ENCODE measurements at regions not wholly inside any gene's neighbourhood (a gene's known extent, or its start where the extent isn't known, plus 50 kb on each side); places are given as distances from the start of the nearest gene placed in this dataset.
A peak's percentile ranks its signal among the peaks of the same experiment; 100 is the strongest.
"Not testable (repeated sequence)": the region's sequence is repeated elsewhere in the genome, so short reads cannot be mapped to it uniquely, and the experiment has no call there.

GRCh38 chr3:40695848-40696247 lies 171.1 kb downstream of the ZNF621 start:
- peaks cover 3 to 11% of the 10 kb centered on the region in 2 experiments; a peak in 3 of 5 replicates for H3K27me3 ChIP-seq (ENCODE audit: control insufficient read depth in 2 of 2, insufficient read depth in 2 of 2, low read length in 2 of 2)
- no peak overlapping the region for H3K27ac ChIP-seq (ENCODE audit: extremely low read depth, low read depth, low read length)
- no peaks in the 10 kb centered on the region for H4K20me1 ChIP-seq (replicated peaks; ENCODE audit: control insufficient read depth, insufficient read depth, low read length)
- 0% methylated on average over 2 of the region's 2 CpGs for WGBS (ENCODE audit: insufficient coverage, low coverage, missing lambda C conversion rate)
- H3K4me3 ChIP-seq, result no peak overlapping the region
- ChIA-PET POLR2A (interaction anchor here (0.6 kb wide), 1 partner anchor 247 kb away, joined by 3 read pairs; no protein-coding TSS in a partner anchor), CTCF (ENCODE audit: low intra/inter-chr PET ratio) (no interaction called here)
- H3K36me3 ChIP-seq (ENCODE audit: control insufficient read depth, insufficient read depth, low read length), result no peaks in the 10 kb centered on the region
- TF ChIP-seq EP300 (IDR thresholded peaks at IDR 0.05; ENCODE audit: low read length), result no peak
- peak; percentile 23; the same call in 1 of the 2 replicates for TF ChIP-seq SPI1 (IDR thresholded peaks at IDR 0.05; ENCODE audit: borderline replicate concordance, low read depth, low read length)
- TF ChIP-seq PCBP2 (IDR thresholded peaks at IDR 0.05; ENCODE audit: low read depth, low read length, poor library complexity, severe bottlenecking), result no peak
- TF ChIP-seq MTA1 (IDR thresholded peaks at IDR 0.05; ENCODE audit: borderline replicate concordance), result no peak
- intact Hi-C loops (cut with micrococcal nuclease) (no loop called here), in situ Hi-C loops (cut with MboI) (no loop called here)
- FAIRE-seq (no peak), ATAC-seq (no peak), DNase-seq (ENCODE audit: extremely low read depth in 1 of 4, low spot score in 3 of 4) (no peak)
- H3K79me2 ChIP-seq (ENCODE audit: control insufficient read depth, insufficient read depth, low read length), result no peaks in the 10 kb centered on the region
- BruUV-seq (replicated peaks), result no TSS peak
- H3K9ac ChIP-seq (ENCODE audit: insufficient read depth in 1 of 2, low read depth in 2 of 2, low read length in 2 of 2), result no peak overlapping the region
- H3K4me1 ChIP-seq (replicated peaks in 1 of 2; ENCODE audit: control insufficient read depth in 2 of 2, insufficient read depth in 2 of 2, low read length in 2 of 2), result no peaks in the 10 kb centered on the region
- H3K9me3 ChIP-seq (replicated peaks; ENCODE audit: control insufficient read depth, insufficient read depth, low read depth, low read length), result no peaks in the 10 kb centered on the region
- no peaks in the 10 kb centered on the region for H3K9me1 ChIP-seq (ENCODE audit: control insufficient read depth, insufficient read depth, low read length)
- no peak overlapping the region for H2AFZ ChIP-seq (ENCODE audit: low read depth, low read length)
- H3K4me2 ChIP-seq (ENCODE audit: insufficient read depth, low read length), result no peak overlapping the region

- BruUV-seq (replicated peaks), result not testable (repeated sequence)
Observed at GRCh38 chr3:40698611-40699010, 173.9 kb downstream of the ZNF621 start.

More at GRCh38 chr3:40698611-40699010, 173.9 kb downstream of the ZNF621 start:
- H3K4me2 ChIP-seq (ENCODE audit: insufficient read depth, low read length); H3K27me3 ChIP-seq (ENCODE audit: control insufficient read depth in 2 of 2, insufficient read depth in 2 of 2, low read length in 2 of 2); H3K9me3 ChIP-seq (replicated peaks; ENCODE audit: control insufficient read depth, insufficient read depth, low read depth, low read length); H3K9me1 ChIP-seq (ENCODE audit: control insufficient read depth, insufficient read depth, low read length); H3K4me1 ChIP-seq (replicated peaks in 1 of 2; ENCODE audit: control insufficient read depth in 2 of 2, insufficient read depth in 2 of 2, low read length in 2 of 2); intact Hi-C loops (cut with micrococcal nuclease); H3K9ac ChIP-seq (ENCODE audit: insufficient read depth in 1 of 2, low read depth in 2 of 2, low read length in 2 of 2); FAIRE-seq; H3K79me2 ChIP-seq (ENCODE audit: control insufficient read depth, insufficient read depth, low read length); H4K20me1 ChIP-seq (replicated peaks; ENCODE audit: control insufficient read depth, insufficient read depth, low read length); ATAC-seq; H3K36me3 ChIP-seq (ENCODE audit: control insufficient read depth, insufficient read depth, low read length); CTCF ChIA-PET (ENCODE audit: low intra/inter-chr PET ratio); in situ Hi-C loops (cut with MboI); DNase-seq (ENCODE audit: extremely low read depth in 1 of 4, low spot score in 3 of 4); H3K27ac ChIP-seq (ENCODE audit: extremely low read depth, low read depth, low read length); POLR2A ChIA-PET; H3K4me3 ChIP-seq; H2AFZ ChIP-seq (ENCODE audit: low read depth, low read length): not testable (repeated sequence)
